NB4 (cell line): ENCODE measurements at regions not wholly inside any gene's neighbourhood (a gene's known extent, or its start where the extent isn't known, plus 50 kb on each side); places are given as distances from the start of the nearest gene placed in this dataset.

Source experiments
- POLR2A ChIP-seq: IDR thresholded peaks from 2 replicates; pipeline ENCODE4 v1.6.1; 2011; ENCODE audit warnings: mild to moderate bottlenecking; ENCODE audit not compliant: insufficient read length; ENCODE audit errors: extremely low read depth
- TF ChIP-seq, protein P1 (sequence below): IDR thresholded peaks from one replicate; pipeline ENCODE4 v1.5.1; 2012; ENCODE audit warnings: low read depth, low read length
- TF ChIP-seq, protein P2 (sequence below): IDR thresholded peaks from 2 replicates; pipeline ENCODE4 v1.6.1; 2011; ENCODE audit warnings: low read depth, low read length

DNA sequence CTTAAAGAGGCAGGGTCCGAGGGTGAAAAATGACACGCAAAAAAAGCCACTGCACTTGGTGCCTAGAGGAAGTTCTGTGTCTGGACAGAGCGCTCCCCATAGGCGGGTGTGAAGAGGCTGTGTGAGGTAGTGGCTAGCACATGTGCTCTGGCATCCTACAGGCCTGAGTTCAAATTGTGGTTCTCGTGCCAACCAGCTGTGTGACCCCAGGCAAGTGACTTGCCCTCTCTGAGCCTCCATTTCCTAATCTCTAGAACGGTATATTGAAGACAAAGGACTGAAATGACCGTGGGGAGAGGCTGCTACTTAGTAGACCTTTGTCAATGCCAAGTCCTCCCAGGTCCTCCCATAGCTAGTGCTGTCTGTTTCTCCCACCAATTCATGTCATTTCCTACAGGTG is 79.1 kb upstream of the MYL10 start:
- TF ChIP-seq, protein P1, sequence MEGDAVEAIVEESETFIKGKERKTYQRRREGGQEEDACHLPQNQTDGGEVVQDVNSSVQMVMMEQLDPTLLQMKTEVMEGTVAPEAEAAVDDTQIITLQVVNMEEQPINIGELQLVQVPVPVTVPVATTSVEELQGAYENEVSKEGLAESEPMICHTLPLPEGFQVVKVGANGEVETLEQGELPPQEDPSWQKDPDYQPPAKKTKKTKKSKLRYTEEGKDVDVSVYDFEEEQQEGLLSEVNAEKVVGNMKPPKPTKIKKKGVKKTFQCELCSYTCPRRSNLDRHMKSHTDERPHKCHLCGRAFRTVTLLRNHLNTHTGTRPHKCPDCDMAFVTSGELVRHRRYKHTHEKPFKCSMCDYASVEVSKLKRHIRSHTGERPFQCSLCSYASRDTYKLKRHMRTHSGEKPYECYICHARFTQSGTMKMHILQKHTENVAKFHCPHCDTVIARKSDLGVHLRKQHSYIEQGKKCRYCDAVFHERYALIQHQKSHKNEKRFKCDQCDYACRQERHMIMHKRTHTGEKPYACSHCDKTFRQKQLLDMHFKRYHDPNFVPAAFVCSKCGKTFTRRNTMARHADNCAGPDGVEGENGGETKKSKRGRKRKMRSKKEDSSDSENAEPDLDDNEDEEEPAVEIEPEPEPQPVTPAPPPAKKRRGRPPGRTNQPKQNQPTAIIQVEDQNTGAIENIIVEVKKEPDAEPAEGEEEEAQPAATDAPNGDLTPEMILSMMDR: no peak
- no peak for TF ChIP-seq POLR2A
- TF ChIP-seq, protein P2, sequence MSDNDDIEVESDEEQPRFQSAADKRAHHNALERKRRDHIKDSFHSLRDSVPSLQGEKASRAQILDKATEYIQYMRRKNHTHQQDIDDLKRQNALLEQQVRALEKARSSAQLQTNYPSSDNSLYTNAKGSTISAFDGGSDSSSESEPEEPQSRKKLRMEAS: no peak
